PC-9 (cell line): ENCODE measurements at regions not wholly inside any gene's neighbourhood (a gene's known extent, or its start where the extent isn't known, plus 50 kb on each side); places are given as distances from the start of the nearest gene placed in this dataset.

Experiments used
- BruUV-seq: library from RNA; stranded (reverse); fragments of 400-500 nt; replicated peaks from 2 replicates; lab custom pipeline; 2021; lab: Mats Ljungman, UMichigan
- CTCF ChIA-PET: fragments of 300-600 bp; sonication (Branson Sonifier 250); formaldehyde crosslinking; loops from one replicate; lab custom pipeline; 2022; ENCODE audit warnings: antibody characterized with exemption; lab: Charles Lee
- POLR2A ChIA-PET: fragments of 300-600 bp; sonication (Branson Sonifier 250); formaldehyde crosslinking; loops from one replicate; lab custom pipeline; 2022; ENCODE audit warnings: antibody characterized with exemption; ENCODE audit not compliant: unreplicated experiment; lab: Charles Lee
- DNase-seq, 2 experiments: peaks; one replicate each; pipeline versions ENCODE4 v3.0.0 to v3.0.0-alpha.2; 2015 to 2022; ENCODE audit warnings: mixed read lengths in 1 of 2
- H2AFZ ChIP-seq: fragments of 200-600 bp; sonication (generic); 2 replicates; pipeline ENCODE4 v1.8.1; 2017; ENCODE audit warnings: antibody characterized with exemption
- H3F3A ChIP-seq: fragments of 200-600 bp; sonication (generic); 2 replicates; pipeline ENCODE4 v1.8.1; 2017; ENCODE audit warnings: antibody characterized with exemption, mild to moderate bottlenecking, low read depth; ENCODE audit not compliant: insufficient read depth
- H3K27ac ChIP-seq: fragments of 200-600 bp; sonication (generic); 2 replicates; pipeline ENCODE4 v1.6.1; 2016; ENCODE audit warnings: mixed run types
- H3K27me3 ChIP-seq: fragments of 200-600 bp; sonication (generic); 2 replicates; pipeline ENCODE4 v1.6.1; 2016; ENCODE audit warnings: low read depth, mixed run types; ENCODE audit not compliant: insufficient read depth
- H3K36me3 ChIP-seq: fragments of 200-600 bp; sonication (generic); 2 replicates; pipeline ENCODE4 v1.6.1; 2016; ENCODE audit warnings: low read depth, mixed run types
- H3K4me1 ChIP-seq: fragments of 200-600 bp; sonication (generic); replicated peaks from 2 replicates; pipeline ENCODE4 v1.6.1; 2016; ENCODE audit warnings: mixed run types; ENCODE audit not compliant: insufficient read depth
- H3K4me2 ChIP-seq: fragments of 200-600 bp; sonication (generic); 2 replicates; pipeline ENCODE4 v1.6.1; 2017; ENCODE audit warnings: mixed run types
- H3K4me3 ChIP-seq: fragments of 200-600 bp; sonication (generic); 2 replicates; pipeline ENCODE4 v1.6.1; 2016; ENCODE audit warnings: mixed run types
- H3K79me2 ChIP-seq: fragments of 200-600 bp; sonication (generic); 2 replicates; pipeline ENCODE4 v1.6.1; 2017; ENCODE audit warnings: low read depth, mixed run types
- H3K9me2 ChIP-seq: fragments of 200-600 bp; sonication (generic); 2 replicates; pipeline ENCODE4 v1.8.1; 2017; ENCODE audit warnings: mild to moderate bottlenecking; ENCODE audit not compliant: insufficient read depth
- H3K9me3 ChIP-seq: fragments of 200-600 bp; sonication (generic); 2 replicates; pipeline ENCODE4 v1.8.1; 2016; ENCODE audit warnings: low read depth; ENCODE audit not compliant: insufficient read depth
- H4K20me1 ChIP-seq: fragments of 200-600 bp; sonication (generic); 2 replicates; pipeline ENCODE4 v1.8.1; 2017; ENCODE audit not compliant: insufficient read depth
- CTCF ChIP-seq: fragments of 200-600 bp; sonication (generic); conservative IDR thresholded peaks from 2 replicates; pipeline ENCODE4 v1.6.1; 2017; ENCODE audit warnings: mixed run types, antibody characterized with exemption, mild to moderate bottlenecking, moderate library complexity
- EZH2 ChIP-seq: fragments of 200-600 bp; sonication (generic); IDR thresholded peaks from 2 replicates; pipeline ENCODE4 v1.8.0; 2017; ENCODE audit warnings: antibody characterized with exemption, low read depth
- intact Hi-C: fragments of 100-400 bp; cut with micrococcal nuclease; formaldehyde crosslinking; loops from one replicate; pipeline ENCODE4 v1.10.0; 2022; ENCODE audit not compliant: unreplicated experiment

GRCh38 chr16:63967966-63968365 is 1153.9 kb downstream of the CDH11 start:
- Histone ChIP-seq H3K9me3 (no peaks in the 10 kb centered on the region), H3K27ac (no peak overlapping the region), H3K9me2 (no peaks in the 10 kb centered on the region), H3K79me2 (no peaks in the 10 kb centered on the region), H3K27me3 (no peaks in the 10 kb centered on the region), H3K4me2 (no peak overlapping the region), H3K4me1 (no peaks in the 10 kb centered on the region), H3F3A (no peaks in the 10 kb centered on the region), H2AFZ (no peak overlapping the region), H3K36me3 (no peaks in the 10 kb centered on the region), H4K20me1 (0 out of 2 replicates have a peak, but pooled peaks cover 4% of the 10 kb centered on the region), H3K4me3 (no peak overlapping the region)
- no TSS peak for BruUV-seq
- intact Hi-C loops = no loop called here
- no peak for DNase-seq
- TF ChIP-seq EZH2 = no peak
- no peak for TF ChIP-seq CTCF
- ChIA-PET CTCF (no interaction called here), POLR2A (no interaction called here)

GRCh38 chr16:63960321-63960720 is 1161.5 kb downstream of the CDH11 start:
- CTCF ChIA-PET = no interaction called here
- no peak overlapping the region for H3K4me3 ChIP-seq

GRCh38 chr16:63947022-63947421 is 1174.8 kb downstream of the CDH11 start:
- H3K27ac ChIP-seq = no peak overlapping the region
- no TSS peak for BruUV-seq
- no peaks in the 10 kb centered on the region for H3K79me2 ChIP-seq
- H3F3A ChIP-seq = no peaks in the 10 kb centered on the region
- H3K36me3 ChIP-seq = no peaks in the 10 kb centered on the region
- TF ChIP-seq EZH2 (no peak), CTCF (no peak)
- POLR2A ChIA-PET = no interaction called here
- H3K9me2 ChIP-seq = no peaks in the 10 kb centered on the region
- intact Hi-C loops = no loop called here
- no peaks in the 10 kb centered on the region for H3K27me3 ChIP-seq
- H2AFZ ChIP-seq = no peak overlapping the region
- H3K4me2 ChIP-seq = no peak overlapping the region
- no peaks in the 10 kb centered on the region for H3K4me1 ChIP-seq
- H3K4me3 ChIP-seq = no peak overlapping the region
- H3K9me3 ChIP-seq = no peaks in the 10 kb centered on the region
- CTCF ChIA-PET = no interaction called here
- no peak for DNase-seq
- no peaks in the 10 kb centered on the region; the same call in 1 of the 2 replicates for H4K20me1 ChIP-seq

More at GRCh38 chr16:63960321-63960720, 1161.5 kb downstream of the CDH11 start:
- no peaks in the 10 kb centered on the region for H4K20me1 ChIP-seq
- H3K4me2 ChIP-seq = no peak overlapping the region
- no peaks in the 10 kb centered on the region for H3F3A ChIP-seq
- no peaks in the 10 kb centered on the region for H3K9me3 ChIP-seq
- no peaks in the 10 kb centered on the region for H3K79me2 ChIP-seq
- TF ChIP-seq CTCF (no peak), EZH2 (no peak)
- no peaks in the 10 kb centered on the region for H3K27me3 ChIP-seq
- no peak overlapping the region for H3K27ac ChIP-seq
- BruUV-seq = no TSS peak
- POLR2A ChIA-PET = no interaction called here
- no peak for DNase-seq
- intact Hi-C loops = no loop called here
- no peak overlapping the region for H2AFZ ChIP-seq
- H3K4me1 ChIP-seq = no peaks in the 10 kb centered on the region
- H3K36me3 ChIP-seq = no peaks in the 10 kb centered on the region
- H3K9me2 ChIP-seq = no peaks in the 10 kb centered on the region
